ENCODE measurements at regions not wholly inside any gene's neighbourhood (a gene's known extent, or its start where the extent isn't known, plus 50 kb on each side); places are given as distances from the start of the nearest gene placed in this dataset.

DNA sequence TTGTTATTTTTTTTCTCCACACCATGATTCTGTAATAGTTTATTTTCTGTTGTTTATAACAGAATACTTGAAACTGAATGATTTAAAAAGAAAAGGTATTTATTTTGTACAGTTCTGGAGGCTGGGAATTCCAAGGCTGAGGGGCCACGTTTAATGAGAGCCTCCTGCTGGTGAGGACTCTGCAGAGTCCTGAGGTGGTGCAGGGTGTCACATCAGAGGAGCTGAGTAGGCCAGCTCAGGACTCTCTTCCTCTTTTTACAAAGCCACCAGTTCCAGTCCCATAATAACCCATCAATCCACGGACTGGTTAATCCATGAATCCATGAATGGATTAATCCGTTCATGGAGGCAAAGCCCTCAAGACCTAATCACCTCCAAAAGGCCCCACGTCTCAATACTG, 71.6 kb downstream of the TFAP2A start:
- TF ChIP-seq GATA2 (IDR thresholded peaks at IDR 0.05; ENCODE audit: low read depth, low read length) (no peak), GATA3 (IDR thresholded peaks at IDR 0.05; ENCODE audit: low read depth, low read length) (no peak)

DNA sequence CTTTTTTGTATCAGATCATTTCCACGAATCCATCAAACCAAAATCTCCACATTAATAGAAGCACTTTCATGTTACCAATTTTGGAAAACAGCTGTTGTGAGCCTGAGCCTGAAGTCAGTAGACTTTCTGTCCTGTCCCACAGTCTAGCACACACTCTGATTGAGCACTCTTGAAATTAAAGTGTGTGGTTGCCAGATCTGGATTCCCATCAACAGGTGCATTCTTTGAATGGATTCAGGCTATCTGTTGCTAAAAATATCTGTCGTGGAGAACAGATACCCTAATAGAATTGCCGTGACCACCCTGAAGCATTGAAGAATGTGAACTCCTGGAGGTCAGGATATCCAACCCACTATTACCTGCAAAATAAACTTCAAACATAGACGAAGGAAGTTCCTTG, 73.3 kb downstream of the TFAP2A start:
- TF ChIP-seq GATA2 (IDR thresholded peaks at IDR 0.05; ENCODE audit: low read depth, low read length) (no peak), GATA3 (IDR thresholded peaks at IDR 0.05; ENCODE audit: low read depth, low read length) (no peak)

DNA sequence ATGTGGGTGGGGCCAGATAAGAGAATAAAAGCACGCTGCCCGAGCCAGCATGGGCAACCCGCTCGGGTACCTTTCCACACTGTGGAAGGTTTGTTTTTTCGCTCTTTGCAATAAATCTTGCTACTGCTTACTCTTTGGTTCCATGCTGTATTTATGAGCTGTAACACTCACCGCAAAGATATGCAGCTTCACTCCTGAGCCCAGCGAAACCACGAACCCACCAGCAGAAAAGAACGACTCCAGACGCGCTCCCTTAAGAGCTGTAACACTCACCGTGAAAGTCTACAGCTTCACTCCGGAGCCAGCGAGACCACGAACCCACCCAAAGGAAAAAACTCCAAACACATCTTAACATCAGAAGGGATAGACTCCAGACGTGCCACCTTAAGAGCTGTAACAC, 76.7 kb downstream of the TFAP2A start:
- TF ChIP-seq GATA2 (IDR thresholded peaks at IDR 0.05; ENCODE audit: low read depth, low read length), result no peak
- TF ChIP-seq GATA3 (IDR thresholded peaks at IDR 0.05; ENCODE audit: low read depth, low read length), result no peak

DNA sequence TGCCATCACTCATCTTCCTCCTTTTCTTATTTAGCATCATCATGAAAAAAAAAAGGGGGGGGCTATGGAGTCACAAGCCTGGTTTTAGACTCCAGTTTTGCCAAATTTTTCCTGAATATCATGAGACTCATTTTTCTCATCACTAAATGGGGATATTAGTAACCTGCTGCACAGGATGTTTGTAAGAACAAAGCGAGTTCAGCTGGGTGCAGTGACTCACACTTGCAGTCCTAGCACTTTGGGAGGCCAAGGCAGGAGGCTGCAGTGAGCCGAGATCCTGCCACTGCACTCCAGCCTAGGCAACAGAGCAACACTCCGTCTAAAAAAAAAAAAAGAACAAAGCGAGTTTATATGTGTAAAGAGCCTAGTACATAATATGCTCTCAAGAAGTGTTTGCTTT, 82.8 kb downstream of the TFAP2A start:
- TF ChIP-seq GATA2 (IDR thresholded peaks at IDR 0.05; ENCODE audit: low read depth, low read length), result no peak
- no peak for TF ChIP-seq GATA3 (IDR thresholded peaks at IDR 0.05; ENCODE audit: low read depth, low read length)

DNA sequence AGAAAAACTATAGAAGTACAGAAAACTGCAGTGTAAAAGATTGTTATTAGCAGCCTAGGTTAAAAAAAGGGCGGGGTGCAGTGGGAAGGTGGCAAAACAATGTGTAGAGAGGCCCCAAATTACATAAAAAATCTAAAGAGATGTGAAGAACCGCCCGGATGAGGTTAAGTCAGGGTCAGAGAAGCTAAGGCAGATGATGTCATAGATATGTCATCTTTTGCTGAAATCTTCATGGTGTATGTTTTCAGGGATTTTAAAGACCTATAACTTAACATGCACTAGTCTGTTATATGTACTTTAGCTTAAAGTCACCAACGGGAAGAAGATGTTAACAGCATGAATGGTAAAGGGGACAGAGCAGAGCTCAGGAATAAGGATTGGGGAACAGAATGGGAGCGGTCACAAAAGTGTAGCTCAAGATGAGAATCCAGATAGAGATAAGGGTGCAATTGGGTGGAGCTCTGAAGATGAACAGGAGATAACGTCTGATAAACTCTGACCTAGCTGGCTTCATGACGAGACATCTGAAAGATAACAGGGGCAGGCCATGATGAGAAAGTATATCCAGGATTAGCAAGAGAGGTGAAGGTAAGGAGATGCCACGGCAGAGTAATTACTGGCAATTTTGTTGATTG, 83.4 kb downstream of the TFAP2A start:
- TF ChIP-seq GATA2 (IDR thresholded peaks at IDR 0.05; ENCODE audit: low read depth, low read length) (no peak), GATA3 (IDR thresholded peaks at IDR 0.05; ENCODE audit: low read depth, low read length) (no peak)

DNA sequence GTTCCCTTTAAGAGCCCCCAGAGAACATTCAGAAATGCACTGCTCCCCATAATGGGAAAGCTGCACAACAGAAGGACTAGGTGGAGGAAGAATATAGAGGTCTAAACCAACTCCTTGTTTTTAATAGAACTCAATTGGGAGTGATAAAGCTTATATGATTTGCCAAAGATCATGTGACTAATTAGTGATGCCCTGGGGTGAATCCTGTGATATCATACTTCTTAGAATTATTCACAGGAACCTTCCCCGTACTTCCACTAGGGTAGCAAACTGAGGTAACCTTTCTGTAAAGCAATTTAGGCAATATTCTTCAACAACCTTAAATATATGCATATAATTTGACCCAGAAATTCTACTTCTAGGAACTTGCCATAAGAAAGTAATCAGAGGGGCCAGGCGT, 84.4 kb downstream of the TFAP2A start:
- TF ChIP-seq GATA3 (IDR thresholded peaks at IDR 0.05; ENCODE audit: low read depth, low read length) (no peak), GATA2 (IDR thresholded peaks at IDR 0.05; ENCODE audit: low read depth, low read length) (no peak)

DNA sequence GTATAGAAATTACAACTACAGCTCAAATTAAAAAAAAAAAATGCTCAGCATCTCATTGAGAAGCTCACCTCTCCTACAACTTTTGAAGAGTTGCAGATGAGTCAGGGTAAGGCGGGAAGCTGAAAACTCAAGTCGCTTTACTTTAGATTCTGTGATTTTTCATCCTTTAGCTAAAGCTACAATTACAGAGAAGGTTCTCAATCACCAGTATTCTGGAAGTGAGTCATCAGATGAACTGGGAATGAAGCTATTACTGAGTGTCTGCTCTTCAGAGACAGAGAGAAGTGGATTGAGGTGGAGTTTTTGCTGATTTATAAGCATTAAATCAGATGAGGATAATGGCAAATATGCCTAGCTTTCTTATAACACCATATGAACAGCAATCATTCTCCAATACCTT, 91.9 kb downstream of the TFAP2A start:
- TF ChIP-seq GATA2 (IDR thresholded peaks at IDR 0.05; ENCODE audit: low read depth, low read length) (no peak), GATA3 (IDR thresholded peaks at IDR 0.05; ENCODE audit: low read depth, low read length) (no peak)

DNA sequence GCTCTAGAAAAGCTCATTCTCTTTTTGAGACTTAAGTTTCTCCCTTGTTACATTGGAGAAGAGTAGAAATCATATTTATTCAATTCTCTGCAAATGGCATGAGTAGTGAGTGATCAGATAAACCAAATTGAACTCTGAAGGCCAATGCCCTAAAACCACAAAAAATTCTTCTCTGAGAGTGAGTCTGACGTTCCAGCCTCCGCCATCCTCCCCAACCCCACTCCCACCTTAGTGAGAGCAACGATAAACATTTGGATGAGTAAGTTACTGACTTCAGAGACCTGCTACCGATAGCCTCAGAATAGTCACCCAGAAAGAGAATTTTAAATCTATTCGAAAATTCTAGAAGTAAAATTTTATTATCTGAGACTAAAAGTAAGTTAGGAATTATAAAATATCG, 94.6 kb downstream of the TFAP2A start:
- no peak for TF ChIP-seq GATA2 (IDR thresholded peaks at IDR 0.05; ENCODE audit: low read depth, low read length)
- no peak for TF ChIP-seq GATA3 (IDR thresholded peaks at IDR 0.05; ENCODE audit: low read depth, low read length)

DNA sequence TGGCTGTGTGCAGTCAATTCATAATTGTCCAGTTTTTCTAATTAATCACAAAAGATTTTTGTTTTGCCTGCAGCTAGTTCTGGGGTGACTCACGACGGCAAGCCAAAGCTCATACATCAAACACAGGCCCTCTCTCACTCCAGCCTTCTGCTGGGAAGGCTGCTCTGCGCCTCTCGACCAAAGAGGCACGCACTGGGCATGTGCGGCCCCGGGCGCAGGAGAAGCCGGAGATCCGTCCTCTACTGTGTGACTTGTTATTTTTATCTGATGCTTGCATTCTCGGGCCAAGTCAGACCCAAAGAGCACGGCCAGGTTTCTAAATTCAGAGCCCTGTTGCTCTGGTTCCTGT, 98.5 kb downstream of the TFAP2A start:
- no peak for TF ChIP-seq GATA3 (IDR thresholded peaks at IDR 0.05; ENCODE audit: low read depth, low read length)
- TF ChIP-seq GATA2 (IDR thresholded peaks at IDR 0.05; ENCODE audit: low read depth, low read length), result no peak

DNA sequence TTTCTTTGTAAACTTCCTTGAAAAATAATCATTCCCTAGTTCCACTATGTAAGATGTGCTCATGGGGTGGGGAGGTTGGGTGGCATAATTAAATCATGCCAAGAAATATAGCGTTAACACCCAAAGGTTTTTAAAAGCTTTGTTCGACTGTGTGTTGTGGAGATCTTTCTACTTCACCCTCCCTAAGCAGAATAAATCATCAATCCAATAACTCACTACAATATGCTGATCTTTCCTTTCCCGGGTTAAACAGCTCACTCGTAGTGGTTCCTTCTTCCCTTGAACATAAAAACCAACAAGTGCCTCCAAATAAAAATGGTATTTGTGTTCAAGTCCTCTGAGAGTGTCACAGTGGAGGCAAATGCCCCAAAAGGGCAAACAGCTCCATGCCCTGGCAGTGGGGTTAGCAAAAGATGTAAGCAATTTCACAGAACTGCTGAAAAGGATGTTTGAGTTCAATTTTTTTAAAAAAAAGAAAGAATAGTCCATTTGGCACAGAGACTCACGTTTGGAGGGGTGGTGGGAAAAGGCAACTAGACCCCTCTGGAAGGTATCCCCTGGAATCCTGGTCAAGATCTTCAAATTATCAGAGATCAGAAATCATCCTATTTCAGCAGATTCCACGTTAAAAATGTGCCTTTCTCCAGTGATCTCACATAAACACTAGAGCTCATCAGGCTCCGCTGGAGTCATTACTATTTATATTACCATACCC, 99.1 kb downstream of the TFAP2A start:
- TF ChIP-seq GATA3 (IDR thresholded peaks at IDR 0.05; ENCODE audit: low read depth, low read length) (no peak), GATA2 (IDR thresholded peaks at IDR 0.05; ENCODE audit: low read depth, low read length) (no peak)

DNA sequence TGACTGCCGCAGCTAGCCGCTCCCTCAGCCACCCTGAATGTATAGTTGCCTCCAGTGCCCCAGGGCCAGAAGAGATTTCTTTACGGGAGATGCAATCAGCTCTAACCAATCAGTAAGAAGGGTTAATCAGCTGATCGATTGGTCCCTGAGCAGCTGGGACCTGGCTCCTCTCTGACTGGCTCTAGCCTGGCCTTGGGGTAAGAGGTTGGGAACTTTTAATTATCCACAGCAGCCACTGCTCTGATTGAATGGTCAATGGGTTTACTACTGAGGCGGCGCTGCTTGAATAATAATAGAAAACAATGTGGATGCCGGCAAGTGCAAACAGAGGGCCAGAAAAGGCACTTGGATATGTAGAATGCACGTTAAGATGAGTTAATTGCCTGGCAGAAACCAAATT, 99.8 kb downstream of the TFAP2A start:
- TF ChIP-seq GATA3 (IDR thresholded peaks at IDR 0.05; ENCODE audit: low read depth, low read length), result no peak
- no peak for TF ChIP-seq GATA2 (IDR thresholded peaks at IDR 0.05; ENCODE audit: low read depth, low read length)

DNA sequence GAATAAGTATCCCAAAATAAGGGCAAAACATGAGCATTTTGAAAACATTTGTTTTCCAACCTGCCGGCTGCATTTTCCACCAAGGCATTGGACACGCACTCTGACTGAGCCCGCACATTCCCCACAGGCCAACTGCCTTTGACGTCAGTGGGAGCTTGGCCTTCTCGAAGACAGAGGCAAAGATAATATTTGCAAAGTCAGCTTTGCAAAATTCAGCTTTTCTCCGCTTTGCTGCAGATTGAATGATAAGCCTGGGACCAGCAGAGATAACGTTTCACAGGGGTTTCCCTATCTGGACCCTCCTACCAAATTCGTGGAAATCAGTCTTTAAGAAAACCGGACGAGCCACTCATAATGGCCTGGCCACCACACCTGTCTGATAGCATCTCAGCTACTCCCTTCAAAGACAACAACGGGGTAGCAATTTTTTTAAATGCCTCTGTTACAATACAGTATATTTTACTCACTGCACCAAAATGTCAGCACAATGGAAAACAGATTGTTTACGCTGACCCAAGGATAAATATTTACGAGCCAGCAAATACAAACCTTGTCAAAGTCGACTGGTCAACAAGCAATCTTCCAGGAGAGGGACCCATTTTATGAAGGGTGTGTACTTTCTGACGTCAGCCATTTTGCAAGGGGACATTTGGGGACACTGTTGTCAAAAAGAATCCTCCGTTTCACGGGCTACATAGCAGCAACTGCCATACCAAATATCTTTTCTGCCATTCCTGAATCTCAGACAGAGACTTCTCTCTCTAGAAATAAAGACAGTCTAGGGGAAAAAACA, 100.5 kb downstream of the TFAP2A start:
- no peak for TF ChIP-seq GATA3 (IDR thresholded peaks at IDR 0.05; ENCODE audit: low read depth, low read length)
- no peak for TF ChIP-seq GATA2 (IDR thresholded peaks at IDR 0.05; ENCODE audit: low read depth, low read length)

DNA sequence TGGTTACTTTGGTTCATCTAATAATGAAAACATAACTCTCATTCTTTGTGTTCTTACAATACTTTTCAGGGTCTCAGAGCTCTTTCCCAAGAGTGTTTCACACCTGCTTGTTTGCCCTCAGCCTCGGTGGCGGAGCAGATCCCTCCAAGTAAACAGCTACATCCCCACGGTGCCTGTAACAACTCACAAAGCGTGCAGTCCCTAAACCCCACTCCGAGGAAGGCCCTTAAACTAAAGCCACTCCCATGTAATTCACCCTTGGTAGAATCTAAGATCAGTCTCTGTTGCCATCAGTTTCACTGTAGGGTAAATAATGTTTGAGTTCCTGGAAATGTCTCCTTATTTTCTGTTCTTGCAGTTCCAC, 101.1 kb downstream of the TFAP2A start:
- no peak for TF ChIP-seq GATA2 (IDR thresholded peaks at IDR 0.05; ENCODE audit: low read depth, low read length)
- no peak for TF ChIP-seq GATA3 (IDR thresholded peaks at IDR 0.05; ENCODE audit: low read depth, low read length)

DNA sequence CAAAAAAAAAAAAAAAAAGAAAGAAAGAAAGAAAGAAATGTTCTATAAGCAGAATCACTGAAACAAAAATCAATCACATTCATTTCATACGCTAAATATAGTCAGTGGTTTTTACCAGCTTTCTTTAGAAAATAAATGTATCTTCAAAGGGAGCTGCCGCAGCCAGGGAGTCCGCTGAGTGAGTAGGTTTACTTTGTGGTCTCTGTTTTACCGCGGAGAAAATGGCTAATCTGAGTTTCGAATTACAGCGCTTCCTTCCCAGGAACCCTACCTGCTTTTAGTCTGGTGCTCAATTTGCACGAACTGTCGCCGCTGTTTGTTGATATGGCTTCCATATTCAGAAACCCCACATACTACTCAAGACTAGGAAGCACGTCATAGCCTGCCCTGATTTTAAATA, 102.4 kb downstream of the TFAP2A start:
- TF ChIP-seq GATA2 (IDR thresholded peaks at IDR 0.05; ENCODE audit: low read depth, low read length) (no peak), GATA3 (IDR thresholded peaks at IDR 0.05; ENCODE audit: low read depth, low read length) (no peak)

DNA sequence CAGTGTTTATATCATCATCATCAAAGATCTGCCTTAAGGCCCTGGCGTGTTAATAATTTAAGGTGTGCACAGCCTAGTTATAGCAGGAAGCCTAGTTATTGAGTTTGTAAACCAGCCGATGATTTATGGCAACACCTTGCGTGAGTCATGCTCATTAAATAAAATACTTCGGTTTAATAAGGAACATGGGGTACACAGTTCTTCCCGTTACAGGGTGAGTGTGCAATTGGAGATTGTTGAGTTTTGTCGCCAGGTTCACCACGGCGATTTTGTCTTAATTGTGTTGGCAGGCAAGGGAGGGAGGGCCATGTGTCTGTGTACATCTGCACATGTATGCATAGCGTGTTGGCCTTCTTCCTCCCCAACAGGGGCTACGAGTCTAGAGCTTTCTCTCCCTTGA, 104.0 kb downstream of the TFAP2A start:
- TF ChIP-seq GATA2 (IDR thresholded peaks at IDR 0.05; ENCODE audit: low read depth, low read length) (no peak), GATA3 (IDR thresholded peaks at IDR 0.05; ENCODE audit: low read depth, low read length) (no peak)

Measured in SH-SY5Y (cell line).